ENCODE measurements at regions not wholly inside any gene's neighbourhood (a gene's known extent, or its start where the extent isn't known, plus 50 kb on each side); places are given as distances from the start of the nearest gene placed in this dataset.
"Not testable (repeated sequence)": the region's sequence is repeated elsewhere in the genome, so short reads cannot be mapped to it uniquely, and the experiment has no call there.

- Mint-ChIP-seq H3K4me3 (no peak overlapping the region), H3K27ac (peak overlapping the region in 2 of 3 experiments; percentile 43 to 56), H3K27me3 (ENCODE audit: low read depth) (no peaks in the 10 kb centered on the region), H3K4me1 (peaks cover 18% of the 10 kb centered on the region), H3K36me3 (ENCODE audit: low read depth) (no peaks in the 10 kb centered on the region), H3K9me3 (peaks cover 14% of the 10 kb centered on the region)
- TF ChIP-seq, protein P1, sequence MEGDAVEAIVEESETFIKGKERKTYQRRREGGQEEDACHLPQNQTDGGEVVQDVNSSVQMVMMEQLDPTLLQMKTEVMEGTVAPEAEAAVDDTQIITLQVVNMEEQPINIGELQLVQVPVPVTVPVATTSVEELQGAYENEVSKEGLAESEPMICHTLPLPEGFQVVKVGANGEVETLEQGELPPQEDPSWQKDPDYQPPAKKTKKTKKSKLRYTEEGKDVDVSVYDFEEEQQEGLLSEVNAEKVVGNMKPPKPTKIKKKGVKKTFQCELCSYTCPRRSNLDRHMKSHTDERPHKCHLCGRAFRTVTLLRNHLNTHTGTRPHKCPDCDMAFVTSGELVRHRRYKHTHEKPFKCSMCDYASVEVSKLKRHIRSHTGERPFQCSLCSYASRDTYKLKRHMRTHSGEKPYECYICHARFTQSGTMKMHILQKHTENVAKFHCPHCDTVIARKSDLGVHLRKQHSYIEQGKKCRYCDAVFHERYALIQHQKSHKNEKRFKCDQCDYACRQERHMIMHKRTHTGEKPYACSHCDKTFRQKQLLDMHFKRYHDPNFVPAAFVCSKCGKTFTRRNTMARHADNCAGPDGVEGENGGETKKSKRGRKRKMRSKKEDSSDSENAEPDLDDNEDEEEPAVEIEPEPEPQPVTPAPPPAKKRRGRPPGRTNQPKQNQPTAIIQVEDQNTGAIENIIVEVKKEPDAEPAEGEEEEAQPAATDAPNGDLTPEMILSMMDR (IDR thresholded peaks at IDR 0.05; ENCODE audit: unreplicated experiment in 3 of 3), result no peak
These were observed 251.7 kb upstream of the ST6GAL2 start for GRCh38 chr2:107137706-107138105.

- Mint-ChIP-seq H3K36me3 (ENCODE audit: low read depth) (no peaks in the 10 kb centered on the region), H3K4me1 (no peaks in the 10 kb centered on the region), H3K4me3 (no peak overlapping the region), H3K9me3 (peaks cover 27% of the 10 kb centered on the region), H3K27me3 (ENCODE audit: low read depth) (no peaks in the 10 kb centered on the region), H3K27ac (no peak overlapping the region)
- TF ChIP-seq, protein P1 (IDR thresholded peaks at IDR 0.05; ENCODE audit: unreplicated experiment in 3 of 3), result no peak
These were observed 260.2 kb upstream of the ST6GAL2 start for GRCh38 chr2:107146181-107146580.

- H3K36me3 Mint-ChIP-seq (ENCODE audit: low read depth), result not testable (repeated sequence)
These were observed 260.7 kb upstream of the ST6GAL2 start for GRCh38 chr2:107146645-107147044.

DNA sequence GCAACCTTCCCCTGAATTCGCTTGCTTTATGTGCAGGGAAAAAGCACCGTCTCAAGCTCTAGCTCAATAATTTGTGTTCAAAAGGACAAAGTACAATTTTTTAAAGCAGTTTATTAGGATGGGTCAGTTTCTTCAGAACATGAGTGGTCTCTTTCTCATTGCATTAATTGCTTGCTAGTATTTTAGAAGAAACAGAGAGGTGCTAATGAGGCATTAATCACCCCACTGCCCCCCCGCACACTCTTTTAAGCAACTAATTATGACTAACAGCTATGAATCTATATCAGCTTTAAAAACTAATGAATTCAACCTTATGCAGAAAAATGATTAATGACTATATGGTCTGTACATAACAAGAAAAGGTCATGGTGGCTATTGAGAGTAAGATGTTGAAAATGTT lies 262.1 kb upstream of the ST6GAL2 start:
- no peaks in the 10 kb centered on the region for H3K36me3 Mint-ChIP-seq (ENCODE audit: low read depth)
- H3K4me1 Mint-ChIP-seq, result no peaks in the 10 kb centered on the region
- H3K27ac Mint-ChIP-seq, result no peak overlapping the region
- TF ChIP-seq, protein P1 (IDR thresholded peaks at IDR 0.05; ENCODE audit: unreplicated experiment in 3 of 3), result no peak
- no peaks in the 10 kb centered on the region for H3K27me3 Mint-ChIP-seq (ENCODE audit: low read depth)
- no peak overlapping the region for H3K4me3 Mint-ChIP-seq
- H3K9me3 Mint-ChIP-seq, result peaks cover 17% of the 10 kb centered on the region

More at GRCh38 chr2:107146645-107147044, 260.7 kb upstream of the ST6GAL2 start:
- not testable (repeated sequence) for H3K27ac Mint-ChIP-seq; H3K4me3 Mint-ChIP-seq; H3K27me3 Mint-ChIP-seq (ENCODE audit: low read depth); H3K4me1 Mint-ChIP-seq
- H3K9me3 Mint-ChIP-seq, result peaks cover 27% of the 10 kb centered on the region

DNA sequence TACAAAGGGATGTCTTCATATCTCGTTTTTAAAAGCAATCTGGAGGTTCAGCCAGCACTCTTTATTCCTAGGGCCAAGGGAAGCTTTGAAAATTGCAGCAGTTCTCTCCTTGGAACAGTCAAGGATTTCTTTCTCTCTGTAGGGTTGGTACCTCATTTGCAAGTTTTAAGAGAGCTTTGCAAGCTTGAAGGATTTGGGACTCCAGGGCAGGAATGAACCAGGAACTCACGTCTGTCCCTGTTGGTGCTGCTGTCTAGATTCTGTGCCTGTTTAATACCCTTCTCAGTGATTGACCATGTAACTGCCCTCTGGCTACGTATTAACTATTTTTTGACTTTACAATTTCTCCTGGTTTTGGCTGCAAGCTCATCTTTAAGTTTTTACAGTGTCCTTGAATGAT lies 262.5 kb upstream of the ST6GAL2 start:
- Mint-ChIP-seq H3K36me3 (ENCODE audit: low read depth) (no peaks in the 10 kb centered on the region), H3K9me3 (peaks cover 14% of the 10 kb centered on the region), H3K4me3 (no peak overlapping the region), H3K27me3 (ENCODE audit: low read depth) (no peaks in the 10 kb centered on the region), H3K4me1 (no peaks in the 10 kb centered on the region), H3K27ac (no peak overlapping the region)
- TF ChIP-seq, protein P1 (IDR thresholded peaks at IDR 0.05; ENCODE audit: unreplicated experiment in 3 of 3), result no peak

DNA sequence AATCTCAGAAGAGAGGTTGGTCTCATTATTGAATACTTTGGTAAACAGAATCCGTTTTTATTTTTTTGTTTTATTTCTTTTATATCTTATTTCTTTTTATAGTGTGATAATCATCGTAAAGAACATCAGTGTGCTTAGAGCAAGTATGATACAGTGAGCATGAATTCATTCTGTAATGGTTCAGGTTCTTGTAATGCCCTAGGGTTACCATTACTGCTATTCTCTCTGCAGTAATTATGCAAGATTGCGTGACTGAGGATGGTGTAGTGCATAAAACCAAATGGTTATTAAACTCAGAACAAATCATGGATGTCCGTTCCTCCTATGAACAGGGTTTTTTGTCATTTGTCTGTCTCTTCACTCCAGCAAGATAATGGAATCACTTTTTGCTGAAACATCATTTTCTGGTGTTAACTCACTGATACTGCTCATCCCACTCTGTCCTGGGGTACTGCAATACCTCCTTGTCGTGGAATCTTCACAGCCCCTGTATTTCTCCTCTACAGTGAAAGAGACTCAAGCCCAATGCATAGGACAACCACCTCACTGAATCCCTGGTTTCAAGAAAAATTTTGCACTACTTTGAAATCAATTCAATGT lies 274.8 kb upstream of the ST6GAL2 start:
- peaks cover 16% of the 10 kb centered on the region for H3K9me3 Mint-ChIP-seq
- H3K4me1 Mint-ChIP-seq, result no peaks in the 10 kb centered on the region
- no peaks in the 10 kb centered on the region for H3K36me3 Mint-ChIP-seq (ENCODE audit: low read depth)
- TF ChIP-seq, protein P1 (IDR thresholded peaks at IDR 0.05; ENCODE audit: unreplicated experiment in 3 of 3), result no peak
- H3K4me3 Mint-ChIP-seq, result no peak overlapping the region
- no peak overlapping the region for H3K27ac Mint-ChIP-seq
- peaks cover 5% of the 10 kb centered on the region for H3K27me3 Mint-ChIP-seq (ENCODE audit: low read depth)

Data from nephron (organoid).